BJ (cell line): ENCODE measurements at regions not wholly inside any gene's neighbourhood (a gene's known extent, or its start where the extent isn't known, plus 50 kb on each side); places are given as distances from the start of the nearest gene placed in this dataset.
"Not testable (repeated sequence)": the region's sequence is repeated elsewhere in the genome, so short reads cannot be mapped to it uniquely, and the experiment has no call there.

Experiments
- CTCF ChIA-PET: fragments of 350-600 bp; formaldehyde crosslinking; extraction: SDS; loops from one replicate; lab custom pipeline; 2021; ENCODE audit warnings: antibody characterized with exemption, inconsistent platforms; lab: Yijun Ruan, JAX
- POLR2A ChIA-PET: fragments of 300-600 bp; sonication (Branson Sonifier 250); formaldehyde crosslinking; extraction: SDS; loops from one replicate; lab custom pipeline; 2021; ENCODE audit warnings: antibody characterized with exemption; lab: Charles Lee
- DNase-seq: peaks from one replicate; pipeline ENCODE4 v3.0.0-alpha.2; 2011; ENCODE audit warnings: low read depth
- H3K27me3 ChIP-seq: 2 replicates; pipeline ENCODE4 v1.6.0; 2011; ENCODE audit warnings: low read length; ENCODE audit not compliant: control insufficient read depth, insufficient read depth
- H3K36me3 ChIP-seq: 2 replicates; pipeline ENCODE4 v1.5.1; 2011; ENCODE audit warnings: low read length; ENCODE audit not compliant: control insufficient read depth, insufficient read depth
- H3K4me3 ChIP-seq: 2 replicates; pipeline ENCODE4 v1.5.1; 2011; ENCODE audit warnings: low read depth, mild to moderate bottlenecking, control low read depth, low read length
- TF ChIP-seq, protein P1 (sequence below): IDR thresholded peaks from 2 replicates; pipeline ENCODE4 v1.5.1; 2011; ENCODE audit warnings: low read depth, mild to moderate bottlenecking, control low read depth, inconsistent platforms, low read length, moderate library complexity; ENCODE audit not compliant: insufficient read depth

DNA sequence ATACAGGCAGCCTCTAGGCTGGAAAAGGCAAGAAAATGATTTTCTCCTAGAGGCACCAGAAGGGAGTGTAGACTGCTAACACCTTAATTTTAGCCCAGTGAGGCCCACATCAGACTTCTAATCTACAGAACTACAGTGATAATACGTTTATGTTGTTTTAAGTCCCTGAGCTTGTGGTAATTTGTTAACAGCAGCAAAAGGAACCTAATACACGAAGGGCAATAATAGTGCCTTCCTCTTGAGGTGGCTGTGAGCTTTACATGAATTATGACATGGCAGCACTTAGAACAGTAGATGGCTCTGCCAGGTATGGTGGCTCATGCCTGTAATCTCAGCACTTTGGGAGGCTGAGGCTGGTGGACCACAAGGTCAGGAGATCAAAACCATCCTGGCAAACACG lies 118.8 kb downstream of the ZNF664 start:
- H3K36me3 ChIP-seq = no peaks in the 10 kb centered on the region
- no peak overlapping the region for H3K4me3 ChIP-seq
- no peak for DNase-seq
- CTCF ChIA-PET = no interaction called here
- POLR2A ChIA-PET = no interaction called here
- H3K27me3 ChIP-seq = 0 out of 2 replicates have a peak, but pooled peaks cover 3% of the 10 kb centered on the region
- TF ChIP-seq, protein P1, sequence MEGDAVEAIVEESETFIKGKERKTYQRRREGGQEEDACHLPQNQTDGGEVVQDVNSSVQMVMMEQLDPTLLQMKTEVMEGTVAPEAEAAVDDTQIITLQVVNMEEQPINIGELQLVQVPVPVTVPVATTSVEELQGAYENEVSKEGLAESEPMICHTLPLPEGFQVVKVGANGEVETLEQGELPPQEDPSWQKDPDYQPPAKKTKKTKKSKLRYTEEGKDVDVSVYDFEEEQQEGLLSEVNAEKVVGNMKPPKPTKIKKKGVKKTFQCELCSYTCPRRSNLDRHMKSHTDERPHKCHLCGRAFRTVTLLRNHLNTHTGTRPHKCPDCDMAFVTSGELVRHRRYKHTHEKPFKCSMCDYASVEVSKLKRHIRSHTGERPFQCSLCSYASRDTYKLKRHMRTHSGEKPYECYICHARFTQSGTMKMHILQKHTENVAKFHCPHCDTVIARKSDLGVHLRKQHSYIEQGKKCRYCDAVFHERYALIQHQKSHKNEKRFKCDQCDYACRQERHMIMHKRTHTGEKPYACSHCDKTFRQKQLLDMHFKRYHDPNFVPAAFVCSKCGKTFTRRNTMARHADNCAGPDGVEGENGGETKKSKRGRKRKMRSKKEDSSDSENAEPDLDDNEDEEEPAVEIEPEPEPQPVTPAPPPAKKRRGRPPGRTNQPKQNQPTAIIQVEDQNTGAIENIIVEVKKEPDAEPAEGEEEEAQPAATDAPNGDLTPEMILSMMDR = no peak

DNA sequence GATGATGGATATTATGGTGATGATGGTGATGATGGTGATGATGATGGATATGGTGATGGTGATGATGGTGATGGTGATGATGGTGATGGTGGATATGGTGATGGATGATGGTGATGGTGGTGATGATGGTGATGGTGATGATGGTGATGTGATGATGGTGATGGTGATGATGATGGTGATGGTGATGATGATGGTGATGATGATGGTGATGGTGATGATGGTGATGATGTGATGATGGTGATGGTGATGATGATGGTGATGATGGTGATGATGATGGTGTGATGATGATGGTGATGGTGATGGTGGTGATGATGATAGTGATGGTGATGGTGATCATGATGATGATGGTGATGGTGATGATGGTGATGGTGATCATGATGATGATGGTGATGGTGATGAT lies 119.5 kb downstream of the ZNF664 start:
- H3K27me3 ChIP-seq, DNase-seq, H3K4me3 ChIP-seq, H3K36me3 ChIP-seq, POLR2A ChIA-PET, CTCF ChIA-PET: not testable (repeated sequence)

DNA sequence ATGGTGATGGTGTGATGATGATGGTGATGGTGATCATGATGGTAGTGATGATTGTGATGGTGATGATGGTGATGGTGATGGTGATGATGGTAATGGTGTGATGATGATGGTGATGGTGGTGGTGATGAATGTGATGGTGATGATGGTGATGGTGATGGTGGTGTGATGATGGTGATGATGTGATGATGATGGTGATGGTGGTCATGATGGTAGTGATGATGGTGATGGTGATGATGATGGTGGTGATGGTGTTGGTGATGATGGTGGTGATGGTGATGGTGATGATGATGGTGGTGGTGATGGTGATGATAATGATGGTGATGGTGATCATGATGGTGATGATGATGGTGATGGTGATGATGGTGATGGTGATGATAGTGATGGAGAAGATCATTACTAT lies 120.3 kb downstream of the ZNF664 start:
- peaks cover 10% of the 10 kb centered on the region for H3K27me3 ChIP-seq
- CTCF ChIA-PET = no interaction called here
- POLR2A ChIA-PET = no interaction called here
- no peak overlapping the region for H3K4me3 ChIP-seq
- no peak for DNase-seq
- H3K36me3 ChIP-seq = no peaks in the 10 kb centered on the region
- TF ChIP-seq, protein P1 = no peak

DNA sequence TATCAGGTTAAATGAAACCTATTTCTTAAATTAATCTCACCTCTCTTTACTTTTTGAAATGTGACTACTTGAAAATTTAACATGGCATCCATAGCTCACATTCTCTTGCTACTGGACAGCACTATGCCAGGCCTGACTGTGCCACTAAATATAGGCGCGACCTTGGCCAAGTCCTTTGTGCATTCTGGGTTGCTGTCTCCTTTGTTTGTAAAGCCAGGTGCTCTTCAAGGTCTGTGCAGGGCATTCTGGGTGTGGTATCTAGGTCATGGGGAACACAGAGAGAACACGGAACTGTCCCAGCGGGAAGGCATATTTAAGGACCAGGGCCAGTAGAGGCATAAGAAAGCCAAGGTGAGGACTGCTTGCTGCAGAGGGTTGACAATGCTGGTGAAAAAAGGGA lies 121.2 kb downstream of the ZNF664 start:
- CTCF ChIA-PET = no interaction called here
- H3K4me3 ChIP-seq = no peak overlapping the region
- TF ChIP-seq, protein P1 = no peak
- no peak for DNase-seq
- H3K36me3 ChIP-seq = no peaks in the 10 kb centered on the region
- POLR2A ChIA-PET = no interaction called here
- H3K27me3 ChIP-seq = peaks cover 17% of the 10 kb centered on the region

DNA sequence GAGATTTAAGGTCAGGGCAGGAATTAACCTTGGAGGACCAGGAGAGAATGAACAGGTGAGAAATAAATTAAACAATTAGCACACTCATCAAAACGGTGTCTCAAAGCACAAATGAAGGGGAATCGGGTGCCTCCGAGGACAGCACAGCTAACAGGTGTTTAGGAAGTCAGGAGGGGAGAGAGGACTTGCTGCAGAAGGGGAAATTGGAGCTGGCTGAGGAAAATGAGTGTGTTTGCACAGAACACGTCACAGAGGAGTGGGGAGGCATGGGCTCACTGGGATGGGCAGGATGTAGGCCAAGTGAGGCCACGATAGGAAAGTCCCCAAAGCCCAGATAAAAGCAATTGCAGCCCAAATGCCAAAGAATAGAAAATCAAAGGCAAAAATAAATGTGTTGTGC lies 121.7 kb downstream of the ZNF664 start:
- ChIA-PET CTCF (no interaction called here), POLR2A (no interaction called here)
- H3K27me3 ChIP-seq = peaks cover 20% of the 10 kb centered on the region
- DNase-seq = no peak
- H3K4me3 ChIP-seq = no peak overlapping the region
- TF ChIP-seq, protein P1 = no peak
- H3K36me3 ChIP-seq = no peaks in the 10 kb centered on the region

DNA sequence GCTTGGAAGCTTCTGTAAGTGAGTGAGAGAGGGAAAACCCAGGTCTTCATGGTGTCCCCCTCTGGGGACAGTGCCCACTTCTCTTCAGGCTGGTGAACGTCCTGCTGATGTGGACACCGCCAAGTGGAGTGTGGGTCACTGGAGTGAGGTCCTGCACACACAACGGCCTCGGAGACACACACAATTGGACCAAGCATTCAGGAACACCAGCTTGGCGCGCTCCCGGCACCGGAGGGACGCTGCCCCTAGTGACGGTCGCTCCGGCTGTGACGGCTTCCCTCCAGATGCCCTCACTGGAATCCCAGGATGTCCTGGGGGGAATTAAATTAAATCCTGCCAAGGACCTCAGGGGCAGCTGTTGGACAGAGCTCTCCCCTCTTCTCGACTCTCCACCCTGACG lies 123.1 kb downstream of the ZNF664 start:
- TF ChIP-seq, protein P1 = no peak
- ChIA-PET CTCF (no interaction called here), POLR2A (no interaction called here)
- Histone ChIP-seq H3K27me3 (peaks cover 20% of the 10 kb centered on the region), H3K36me3 (no peaks in the 10 kb centered on the region), H3K4me3 (no peak overlapping the region)
- DNase-seq = no peak
